ENCODE measurements at regions not wholly inside any gene's neighbourhood (a gene's known extent, or its start where the extent isn't known, plus 50 kb on each side); places are given as distances from the start of the nearest gene placed in this dataset.

GRCh38 chrX:25527156-25527555 is 511.4 kb upstream of the ARX start:
- no peak for TF ChIP-seq PKNOX1 (IDR thresholded peaks at IDR 0.05)
- no peak for TF ChIP-seq NFRKB (IDR thresholded peaks at IDR 0.05)
- TF ChIP-seq SP1 (IDR thresholded peaks at IDR 0.05): no peak

All from HEK293T (cell line).